ENCODE measurements at regions not wholly inside any gene's neighbourhood (a gene's known extent, or its start where the extent isn't known, plus 50 kb on each side); places are given as distances from the start of the nearest gene placed in this dataset.

GRCh38 chr5:24265306-24265705 is 379.5 kb downstream of the CDH10 start:
- TF ChIP-seq CTCF (conservative IDR thresholded peaks at IDR 0.05; ENCODE audit: low read length) (no peak), EZH2phosphoT487 (IDR thresholded peaks at IDR 0.05; ENCODE audit: borderline replicate concordance) (no peak)

All from Loucy (cell line).